Amniotic epithelial cell (primary cell): ENCODE measurements at regions not wholly inside any gene's neighbourhood (a gene's known extent, or its start where the extent isn't known, plus 50 kb on each side); places are given as distances from the start of the nearest gene placed in this dataset.
"Not testable (repeated sequence)": the region's sequence is repeated elsewhere in the genome, so short reads cannot be mapped to it uniquely, and the experiment has no call there.

Experiments used
- DNase-seq: peaks from one replicate; pipeline ENCODE4 v3.0.0-alpha.2; 2010; ENCODE audit warnings: low read depth

DNA sequence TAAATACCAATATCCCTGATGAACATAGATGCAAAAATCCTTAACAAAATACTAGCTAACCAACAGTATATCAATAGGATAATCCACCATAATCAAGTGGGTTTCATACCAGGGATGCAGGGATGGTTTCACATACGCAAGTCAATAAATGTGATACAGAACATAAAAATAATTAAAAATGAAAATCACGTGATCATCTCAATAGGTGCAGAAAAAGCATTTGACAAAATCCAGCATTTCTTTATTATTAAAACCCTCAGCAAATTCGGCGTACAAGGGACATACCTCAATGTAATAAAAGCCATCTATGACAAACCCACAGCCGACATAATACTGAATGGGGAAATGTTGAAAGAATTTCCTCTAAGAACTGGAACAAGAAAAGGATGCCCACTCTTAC is 793.5 kb downstream of the NR4A2 start:
- DNase-seq = not testable (repeated sequence)

DNA sequence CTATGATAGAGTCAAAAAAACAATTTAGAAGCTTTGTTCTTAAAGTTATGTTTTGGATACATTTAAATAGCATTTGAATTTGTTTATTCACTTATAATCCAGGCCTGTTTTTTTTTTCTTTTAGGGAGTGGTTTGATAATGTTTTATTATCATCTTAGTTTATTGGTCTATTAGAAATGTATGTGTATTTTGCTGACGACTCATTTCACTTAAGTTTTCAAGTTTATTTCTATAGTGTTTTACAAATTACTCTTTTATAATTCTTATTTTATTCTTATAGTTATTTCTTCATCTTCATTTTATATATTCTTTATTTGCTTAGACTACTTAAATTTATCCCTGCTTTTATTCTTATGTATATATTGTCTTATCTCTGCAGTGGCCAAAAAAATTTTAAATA is 804.5 kb downstream of the NR4A2 start:
- no peak for DNase-seq

DNA sequence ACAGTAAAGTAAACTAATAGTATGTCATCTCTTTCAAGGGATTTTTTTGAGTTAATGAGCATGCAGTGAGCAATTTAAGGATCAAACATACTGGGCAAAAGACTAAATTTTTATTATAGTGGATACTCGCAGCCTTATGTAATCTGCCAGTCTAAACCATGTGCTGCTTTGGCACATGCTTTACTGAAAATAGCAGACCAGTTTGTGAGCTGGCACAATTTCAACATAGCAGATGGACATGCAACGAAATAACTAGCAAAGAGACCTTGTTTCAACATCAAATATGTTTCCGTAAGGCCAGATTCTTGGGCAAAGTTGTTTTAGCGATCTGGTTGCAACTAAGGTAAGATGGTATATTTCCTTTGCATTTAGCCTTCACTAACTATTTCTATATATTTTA is 807.3 kb downstream of the NR4A2 start:
- no peak for DNase-seq

DNA sequence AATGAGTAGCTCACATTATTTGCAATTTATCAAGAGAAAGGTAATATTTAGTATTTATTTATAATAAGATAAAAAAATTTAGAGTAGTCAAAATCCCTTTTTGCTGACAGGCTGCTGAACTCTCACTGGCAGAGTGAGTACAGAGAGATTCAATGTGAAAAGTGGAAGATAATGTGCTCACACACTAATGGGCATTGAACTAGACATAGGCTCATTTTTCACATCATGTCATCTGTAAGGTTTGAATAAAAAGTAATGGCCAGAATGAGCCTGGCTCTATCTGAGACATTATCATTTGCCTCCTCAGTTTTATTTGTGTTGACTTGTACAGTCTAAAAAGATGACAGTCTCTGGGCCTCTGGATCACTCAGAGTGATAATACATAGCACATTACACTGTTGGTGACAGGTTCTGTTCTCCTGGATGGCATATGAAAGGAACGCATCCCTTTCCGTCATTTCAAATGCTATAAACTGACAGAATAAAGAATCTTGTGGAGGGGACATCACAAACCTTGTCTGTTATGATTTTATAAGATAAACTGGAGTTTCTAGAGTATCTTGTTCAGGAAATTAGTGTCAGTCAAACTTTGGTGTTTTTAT is 812.9 kb downstream of the NR4A2 start:
- no peak for DNase-seq

DNA sequence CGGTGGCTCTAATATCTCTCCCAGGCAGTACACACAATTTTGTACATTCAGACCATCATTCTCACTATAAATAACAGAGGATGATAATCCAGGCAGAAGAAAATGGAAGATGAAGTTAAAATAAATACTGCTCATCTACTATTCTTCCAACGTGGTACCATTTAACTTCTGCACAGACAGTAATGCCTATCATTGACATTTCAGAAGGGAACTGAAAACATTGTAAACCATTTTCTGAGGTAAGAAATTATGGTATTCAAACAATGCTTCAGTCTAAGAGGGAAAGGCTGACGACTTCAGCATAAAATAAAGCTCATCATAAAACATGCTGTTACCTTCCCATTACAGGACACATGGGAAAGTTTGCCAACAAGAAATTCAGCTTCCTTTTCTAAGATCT is 814.4 kb downstream of the NR4A2 start:
- DNase-seq = no peak

DNA sequence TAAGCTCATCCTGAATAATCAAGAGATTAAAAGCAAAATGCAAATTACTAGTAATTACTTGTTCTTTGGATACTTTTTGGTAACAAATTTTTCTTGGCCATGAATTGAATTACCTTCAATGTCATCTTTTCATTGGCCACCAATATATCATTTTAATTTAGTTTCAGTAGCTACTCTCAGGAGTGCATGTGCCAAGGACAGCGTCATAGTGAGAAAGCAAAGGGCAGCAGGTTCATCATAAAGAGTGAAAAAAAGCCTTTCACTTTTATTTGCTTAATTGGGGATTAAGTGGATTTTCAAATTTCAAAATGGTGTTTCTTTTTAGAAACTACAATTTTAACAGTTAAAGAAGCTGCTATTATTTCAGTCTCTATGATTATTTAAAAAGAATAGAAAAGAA is 815.2 kb downstream of the NR4A2 start:
- no peak for DNase-seq

DNA sequence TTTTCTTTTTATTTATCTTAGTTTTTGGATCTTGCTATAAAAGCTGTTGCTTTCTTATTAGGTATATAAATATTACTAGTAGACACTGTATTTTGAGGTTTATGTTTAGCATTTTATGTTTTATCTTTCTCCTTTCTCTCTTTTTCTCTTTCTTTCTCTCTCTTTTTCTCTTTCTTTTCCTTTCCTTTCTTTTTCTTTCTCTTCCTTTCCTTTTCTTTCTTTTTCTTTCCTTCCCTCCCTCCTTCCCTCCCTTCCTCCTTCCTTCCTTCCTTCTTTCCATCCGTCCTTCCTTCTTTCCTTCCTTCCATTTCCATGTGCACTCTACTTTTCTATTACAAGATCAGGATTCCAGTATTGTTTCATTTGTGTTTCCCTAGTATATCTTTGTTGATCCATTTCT is 814.8 kb downstream of the KCNJ3 start:
- no peak for DNase-seq

DNA sequence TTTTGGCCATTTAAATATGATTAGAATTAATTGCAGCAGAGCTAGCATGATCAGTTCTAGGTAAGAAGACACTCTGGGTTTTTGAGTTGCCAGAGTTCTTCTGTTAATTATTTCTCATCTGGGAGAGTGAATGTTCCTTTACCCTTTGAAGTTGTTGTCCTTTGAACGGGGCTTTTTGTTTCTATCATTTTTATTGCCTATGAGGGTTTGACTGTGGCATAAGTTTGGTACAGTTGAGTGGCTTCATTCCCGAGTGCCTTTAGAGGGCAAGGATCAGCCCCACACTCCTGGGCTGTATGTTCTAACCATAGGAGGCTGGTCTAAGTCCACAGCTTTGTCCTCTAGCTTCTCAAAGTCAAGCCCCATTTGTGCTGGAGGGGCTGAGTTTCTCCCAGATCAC is 804.3 kb downstream of the KCNJ3 start:
- DNase-seq = no peak

DNA sequence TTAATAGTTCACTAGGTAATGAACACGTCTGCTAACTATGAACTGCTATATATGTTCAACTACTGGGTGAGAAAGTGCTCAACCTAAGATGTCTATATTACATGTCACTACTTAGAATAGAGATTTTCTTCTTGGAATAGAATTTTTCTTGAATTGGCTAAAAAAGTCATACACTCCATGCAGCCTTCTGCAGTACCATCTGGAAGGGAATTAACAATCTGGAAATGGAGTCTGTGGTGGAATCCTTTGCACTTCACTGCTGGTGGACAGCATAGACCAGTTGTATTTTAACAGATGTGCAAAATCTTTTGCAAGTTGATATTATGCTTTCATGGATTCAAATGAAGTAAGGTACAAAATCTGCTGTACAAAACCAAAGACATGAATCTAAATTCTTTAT is 799.6 kb downstream of the KCNJ3 start:
- no peak for DNase-seq

DNA sequence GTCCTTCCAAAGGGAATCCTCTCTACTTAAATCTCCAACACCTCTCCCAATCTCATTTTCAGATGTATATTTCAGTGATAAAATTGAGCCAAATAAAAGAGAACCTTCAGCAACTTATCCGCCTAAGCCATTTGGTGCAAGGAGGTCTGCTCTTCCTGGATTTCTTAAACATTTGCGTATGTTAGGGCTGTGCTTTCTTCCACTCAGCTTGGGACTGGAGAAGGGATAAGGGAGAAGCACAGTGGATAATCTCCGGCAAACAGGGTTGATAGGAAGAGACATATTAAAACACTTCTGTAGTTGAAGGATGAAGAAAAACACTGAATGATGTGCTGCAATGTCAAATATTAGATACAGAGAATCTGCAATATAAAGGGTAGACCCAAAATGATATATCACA is 796.2 kb downstream of the KCNJ3 start:
- DNase-seq = no peak

DNA sequence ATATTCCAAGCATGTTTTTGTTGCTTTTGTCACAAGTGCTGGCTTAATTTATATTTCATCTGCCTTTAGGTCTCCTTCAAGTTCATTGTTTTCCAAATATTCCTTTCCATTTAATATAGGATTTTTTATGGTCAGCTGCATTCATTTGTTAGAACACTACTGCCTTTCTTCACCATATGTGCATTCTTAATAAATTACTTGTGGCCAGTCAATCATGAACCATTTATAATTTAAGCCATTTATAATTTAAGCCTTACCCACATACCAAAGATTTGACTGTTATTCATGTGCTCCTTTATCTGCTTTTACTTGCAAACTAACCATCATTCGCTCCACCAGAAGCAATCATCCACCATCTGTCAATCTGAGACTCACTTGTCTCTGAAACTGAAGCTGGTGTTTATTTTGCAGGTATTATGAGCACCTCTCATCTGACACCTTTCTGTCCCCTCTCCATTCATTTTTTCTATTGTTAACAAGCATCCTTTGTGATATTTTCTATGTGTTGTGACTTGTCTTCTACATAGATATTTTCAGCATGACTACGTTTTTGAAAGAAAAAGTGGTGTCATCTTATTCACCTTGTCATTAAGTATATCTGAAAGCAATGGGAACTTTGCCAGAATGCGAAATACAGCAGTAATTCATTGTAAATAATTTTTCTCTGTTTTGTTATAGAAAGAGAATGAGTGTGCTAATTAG is 786.8 kb downstream of the KCNJ3 start:
- DNase-seq = no peak

DNA sequence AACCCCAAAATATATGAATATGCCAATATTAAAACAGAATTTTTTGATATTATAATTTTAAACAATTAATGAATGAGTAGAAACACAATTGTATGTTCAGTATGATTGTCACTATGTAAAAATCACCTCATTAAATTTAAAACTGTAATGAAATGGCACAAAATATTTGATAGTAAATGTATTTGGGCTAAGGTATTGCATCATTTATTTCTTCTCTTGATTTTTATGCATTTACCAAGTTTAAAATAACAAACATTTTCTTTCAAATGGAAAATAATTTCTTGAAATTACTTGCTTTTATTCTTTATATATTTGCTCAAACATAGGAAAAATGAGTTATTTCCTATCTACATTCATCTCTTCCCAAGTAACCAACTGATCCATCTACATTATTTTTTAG is 782.6 kb downstream of the KCNJ3 start:
- no peak for DNase-seq

DNA sequence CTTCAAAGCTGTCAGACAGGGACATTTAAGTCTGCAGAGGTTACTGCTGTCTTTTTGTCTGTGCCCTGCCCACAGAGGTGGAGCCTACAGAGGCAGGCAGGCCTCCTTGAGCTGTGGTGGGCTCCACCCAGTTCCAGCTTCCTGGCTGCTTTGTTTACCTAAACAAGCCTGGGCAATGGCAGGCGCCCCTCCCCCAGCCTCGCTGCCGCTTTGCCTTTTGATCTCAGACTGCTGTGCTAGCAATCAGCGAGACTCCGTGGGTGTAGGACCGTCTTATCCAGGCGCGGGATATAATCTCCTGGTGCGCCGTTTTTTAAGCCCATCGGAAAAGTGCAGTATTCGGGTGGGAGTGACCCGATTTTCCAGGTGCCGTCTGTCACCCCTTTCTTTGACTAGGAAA is 773.5 kb downstream of the KCNJ3 start:
- not testable (repeated sequence) for DNase-seq

DNA sequence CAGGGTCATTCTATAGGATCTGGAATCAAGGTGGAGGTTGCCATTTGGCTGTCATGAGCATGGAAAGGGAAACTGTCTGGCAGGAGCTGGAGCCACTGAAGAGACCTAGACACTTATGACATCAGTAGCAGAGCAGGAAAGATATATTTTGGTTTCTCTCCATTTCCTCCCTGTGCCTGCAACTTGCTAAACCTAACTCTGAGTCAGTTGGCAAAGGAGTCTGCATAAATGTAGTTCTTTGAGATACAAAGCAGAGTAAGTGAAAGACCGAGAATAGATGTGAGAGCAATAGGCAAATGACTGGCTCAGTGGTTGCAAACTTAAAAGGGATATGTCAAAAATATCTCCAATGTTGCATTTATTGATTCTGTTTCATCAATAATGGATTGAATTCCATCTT is 757.7 kb downstream of the KCNJ3 start:
- DNase-seq = no peak

DNA sequence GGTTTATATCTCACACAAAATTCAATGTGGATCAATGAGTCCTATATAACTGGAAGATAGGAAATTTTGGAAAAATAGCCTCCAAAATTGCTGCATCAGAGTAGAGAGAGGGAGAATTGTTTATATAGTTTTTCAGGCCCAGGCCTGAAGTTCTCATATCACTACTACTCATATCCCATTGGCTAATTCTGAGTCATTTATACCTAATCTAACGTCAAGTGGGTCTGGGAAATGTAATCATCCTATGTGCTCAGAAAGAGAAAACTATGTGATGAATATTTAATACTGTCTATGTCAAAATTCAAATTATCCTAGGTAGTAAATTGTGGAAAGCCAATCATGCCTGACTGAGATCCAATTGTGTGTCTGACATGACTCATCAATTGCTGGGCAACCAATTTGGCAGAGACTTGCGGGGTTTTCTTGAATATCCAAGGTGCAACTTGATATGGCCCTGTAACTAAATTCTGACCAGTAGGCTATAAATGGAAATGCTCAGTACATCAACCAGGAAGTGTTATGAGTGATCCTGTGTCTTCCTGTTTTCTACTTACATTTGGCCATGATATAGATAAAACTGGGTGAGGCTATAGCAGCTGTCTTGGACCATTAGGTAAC is 744.4 kb downstream of the KCNJ3 start:
- DNase-seq = no peak

DNA sequence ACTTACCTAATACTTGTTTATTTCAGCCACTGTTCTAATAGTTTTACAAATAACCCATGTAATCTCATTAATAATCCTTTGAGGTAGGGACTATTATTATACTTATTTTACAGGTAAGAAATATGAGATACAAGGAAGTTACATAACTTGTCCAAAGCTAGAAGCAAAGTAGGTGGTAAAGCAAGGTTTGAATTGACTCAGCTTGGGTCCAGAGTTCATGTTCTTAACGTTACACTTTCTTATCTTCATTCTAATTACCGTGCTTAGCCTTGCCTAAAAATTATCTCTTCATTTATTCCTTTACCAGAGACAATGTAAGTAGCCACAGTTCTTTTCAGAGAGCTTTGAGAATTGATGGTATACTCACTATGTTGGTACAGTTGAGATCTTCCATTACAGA is 743.6 kb downstream of the KCNJ3 start:
- DNase-seq = no peak

DNA sequence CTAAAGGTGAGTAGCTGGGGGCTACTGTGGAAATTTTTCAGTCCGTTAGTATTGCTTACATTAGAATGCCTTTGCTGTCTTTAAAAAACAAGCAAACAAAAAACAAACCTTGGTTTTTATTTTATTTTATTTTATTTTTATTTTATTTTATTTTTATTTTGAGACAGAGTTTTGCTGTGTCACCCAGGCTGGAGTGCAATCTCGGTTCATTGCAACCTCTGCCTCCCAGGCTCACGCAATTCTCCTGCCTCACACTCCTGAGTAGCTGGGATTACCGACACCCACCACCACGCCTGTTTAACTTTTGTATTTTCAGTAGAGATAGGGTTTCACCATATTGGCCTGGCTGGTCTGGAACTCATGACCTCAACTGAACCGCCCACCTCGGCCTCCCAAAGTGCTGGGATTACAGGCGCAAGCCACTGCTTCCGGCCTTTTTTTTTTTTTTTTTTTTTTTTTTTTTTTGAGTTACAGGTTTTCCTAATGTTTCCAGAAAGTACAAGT is 732.6 kb downstream of the KCNJ3 start:
- DNase-seq = no peak

DNA sequence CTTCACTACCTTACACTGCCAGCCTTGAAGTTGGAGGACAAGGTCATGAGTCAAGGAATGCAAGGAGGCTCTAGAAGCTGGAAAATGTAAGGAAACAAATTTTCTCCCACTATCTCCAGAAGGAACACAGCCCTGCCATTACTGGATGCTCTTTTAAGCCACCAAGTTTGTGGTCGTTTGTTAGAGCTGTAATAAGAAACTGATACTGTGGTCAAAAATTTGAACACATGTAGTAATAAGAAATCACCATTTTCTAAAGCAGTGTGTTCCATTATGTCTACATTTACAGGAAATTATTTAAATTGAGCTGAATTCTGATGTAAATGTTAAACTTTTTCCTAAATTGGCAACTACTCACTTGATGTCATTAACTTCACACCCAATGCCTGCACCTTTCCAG is 729.0 kb downstream of the KCNJ3 start:
- no peak for DNase-seq

DNA sequence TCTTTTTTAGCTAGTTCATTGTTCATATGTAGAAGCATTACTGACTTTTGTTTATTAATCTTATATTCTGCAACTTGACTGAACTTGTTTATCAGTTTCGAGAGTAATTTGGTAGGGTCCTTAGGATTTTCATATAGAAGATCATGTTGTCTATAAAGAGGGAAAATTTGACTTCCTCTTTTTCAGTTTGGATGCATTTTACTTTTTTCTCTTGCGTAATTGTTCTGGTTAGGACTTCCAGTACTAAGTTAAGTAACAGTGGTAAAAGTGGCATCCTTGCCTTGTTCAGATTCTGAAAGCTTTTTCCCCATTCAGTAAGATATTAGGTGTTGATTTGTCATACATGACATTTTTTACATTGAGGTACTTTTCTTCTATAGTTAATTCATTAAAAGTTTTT is 726.0 kb downstream of the KCNJ3 start:
- DNase-seq = no peak

DNA sequence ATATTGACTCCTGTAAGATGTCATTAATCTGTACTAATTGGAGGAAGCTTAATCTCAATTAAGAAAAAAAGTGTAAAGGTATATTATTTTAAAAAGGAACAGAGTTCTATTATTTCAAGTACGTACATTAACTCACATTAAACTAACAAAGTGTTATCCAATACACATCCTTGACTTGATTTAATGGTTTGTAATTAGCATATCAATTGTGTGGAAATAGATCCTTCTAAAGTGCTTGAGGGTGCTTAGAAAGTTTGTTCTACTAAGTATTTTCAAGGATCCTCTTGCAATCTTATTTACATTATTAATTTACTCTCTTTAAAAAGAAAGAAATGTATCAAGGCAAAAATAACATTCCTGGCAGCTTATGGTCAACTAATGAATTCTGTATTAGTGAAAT is 720.3 kb downstream of the KCNJ3 start:
- no peak for DNase-seq

DNA sequence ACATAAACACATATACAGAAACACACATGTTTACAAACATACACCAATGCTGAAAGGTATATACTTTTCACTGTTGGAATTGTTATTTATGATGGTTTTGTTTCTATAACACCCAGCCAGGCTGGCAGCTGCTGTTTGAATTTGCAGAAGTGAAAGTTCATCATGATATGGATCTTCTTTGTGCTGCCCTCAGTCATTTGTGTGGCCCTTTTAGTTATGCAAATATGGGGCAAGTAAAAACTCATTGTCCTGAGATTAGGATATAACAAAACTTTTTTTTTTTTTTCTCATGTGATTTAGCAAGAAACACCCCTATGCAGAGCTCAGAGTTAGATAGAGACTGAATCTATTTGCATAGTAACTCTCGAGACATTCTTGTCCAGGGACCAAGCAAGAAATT is 714.1 kb downstream of the KCNJ3 start:
- no peak for DNase-seq

DNA sequence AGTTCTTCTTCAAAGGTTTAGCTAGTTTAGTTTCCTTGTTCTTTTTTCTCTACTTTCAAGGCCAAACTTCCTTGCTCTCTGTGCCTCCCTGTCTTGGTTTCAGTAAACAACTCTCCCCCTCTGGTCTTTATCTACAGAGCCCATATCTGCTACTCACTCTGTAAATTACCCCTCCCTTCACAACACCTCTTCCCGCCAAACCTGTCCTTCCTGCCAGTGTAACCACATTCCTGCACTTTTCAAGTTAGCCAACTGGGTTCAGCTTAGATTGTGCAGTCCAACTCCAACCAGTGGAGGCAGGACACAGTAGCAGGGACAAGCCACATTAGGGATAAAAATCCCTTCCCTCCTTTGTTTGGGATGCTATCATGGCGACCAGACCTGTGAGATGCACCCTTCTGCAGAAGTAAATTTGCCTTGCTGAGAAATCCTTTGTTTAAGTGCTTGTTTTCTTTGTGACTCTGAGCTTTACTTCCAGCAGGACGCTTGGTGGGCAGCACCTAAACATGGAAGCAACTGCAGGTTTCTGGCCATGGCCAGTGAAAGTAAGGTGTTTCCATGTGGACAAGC is 706.0 kb downstream of the KCNJ3 start:
- DNase-seq = no peak

DNA sequence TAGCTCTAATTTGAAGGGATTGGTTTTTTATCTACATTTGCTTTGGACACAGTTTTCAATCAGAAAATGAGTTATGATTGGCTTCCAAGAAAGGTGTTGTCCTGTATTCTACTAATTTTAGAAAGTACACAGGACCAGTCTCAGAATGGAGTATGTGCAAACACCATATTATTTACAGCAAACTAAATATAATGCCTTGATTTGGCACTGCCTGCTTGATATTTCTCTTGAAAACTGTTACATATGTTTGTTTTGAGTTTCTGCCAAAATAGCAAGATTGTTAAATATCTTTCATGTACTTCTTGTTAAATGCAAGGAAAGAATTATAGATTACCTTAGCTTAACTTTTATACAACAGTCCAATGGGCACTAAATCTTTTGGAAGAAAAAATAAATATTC is 694.9 kb downstream of the KCNJ3 start:
- DNase-seq = no peak
